ENCODE measurements at regions not wholly inside any gene's neighbourhood (a gene's known extent, or its start where the extent isn't known, plus 50 kb on each side); places are given as distances from the start of the nearest gene placed in this dataset.

DNA sequence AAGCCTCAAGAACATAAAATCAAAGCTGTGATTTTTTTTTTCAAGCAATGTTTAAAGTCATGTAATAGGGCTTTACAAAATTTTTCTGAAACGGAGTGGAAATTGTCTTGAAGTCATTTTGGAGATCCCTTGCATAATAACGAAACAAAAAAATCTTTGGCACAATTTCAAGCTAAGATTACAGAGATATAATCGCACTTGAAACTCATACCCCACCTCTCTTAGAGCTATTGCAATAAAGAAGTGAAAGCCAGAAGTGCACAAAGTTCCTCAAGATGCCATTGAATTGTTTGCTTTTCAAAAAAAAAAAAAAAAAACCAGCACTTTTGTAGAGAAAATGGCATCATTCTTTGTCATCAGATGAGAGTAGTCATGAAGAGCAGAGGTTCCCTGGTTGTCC is 152.3 kb downstream of the PAX3 start:
- Histone ChIP-seq H3K4me2 (ENCODE audit: low read depth, low read length) (no peak overlapping the region), H3K79me2 (ENCODE audit: insufficient read depth, low read length) (no peaks in the 10 kb centered on the region), H3K36me3 (replicated peaks in 1 of 2; ENCODE audit: control insufficient read depth in 1 of 2, insufficient read depth in 2 of 2, low read length in 2 of 2) (no peaks in the 10 kb centered on the region), H3K4me3 (replicated peaks in 1 of 3; ENCODE audit: insufficient read depth in 1 of 3, low read depth in 2 of 3, low read length in 3 of 3) (no peak overlapping the region), H3K9me3 (ENCODE audit: low read length) (no peaks in the 10 kb centered on the region), H2AFZ (ENCODE audit: low read length) (no peak overlapping the region), H3K4me1 (ENCODE audit: insufficient read depth, low read length) (no peaks in the 10 kb centered on the region), H3K9ac (ENCODE audit: insufficient read depth, low read depth, low read length) (no peak overlapping the region), H3K27ac (ENCODE audit: extremely low read length, insufficient read depth, low read length) (no peak overlapping the region), H4K20me1 (ENCODE audit: insufficient read depth, low read length) (no peaks in the 10 kb centered on the region), H3K27me3 (ENCODE audit: control insufficient read depth in 1 of 2, insufficient read depth in 2 of 2, low read length in 2 of 2) (no peaks in the 10 kb centered on the region)
- ChIA-PET POLR2A (no interaction called here), CTCF (ENCODE audit: low intra/inter-chr PET ratio, low total read pairs) (no interaction called here)
- in situ Hi-C loops (cut with HindIII; ENCODE audit: extremely low pct_ligation_motif_present, low pct_unique_long_range_greater_than_20kb) (no loop called here), intact Hi-C loops (cut with micrococcal nuclease; ENCODE audit: unreplicated experiment) (no loop called here)
- WGBS (ENCODE audit: low lambda C conversion rate): under 1% methylated on average over 3 of the region's 3 CpGs
- TF ChIP-seq HNF4A (CRISPR knock-in tag; IDR thresholded peaks at IDR 0.05): no peak
- TF ChIP-seq PPARG (CRISPR knock-in tag; conservative IDR thresholded peaks at IDR 0.05): no peak
- no peak for TF ChIP-seq ZNF790 (CRISPR knock-in tag; IDR thresholded peaks at IDR 0.05; ENCODE audit: borderline replicate concordance)
- TF ChIP-seq NFAT5 (CRISPR knock-in tag; IDR thresholded peaks at IDR 0.05): no peak
- TF ChIP-seq BHLHE40 (IDR thresholded peaks at IDR 0.05; ENCODE audit: low read length): no peak
- TF ChIP-seq MNT (IDR thresholded peaks at IDR 0.05): no peak
- TF ChIP-seq, protein P1, sequence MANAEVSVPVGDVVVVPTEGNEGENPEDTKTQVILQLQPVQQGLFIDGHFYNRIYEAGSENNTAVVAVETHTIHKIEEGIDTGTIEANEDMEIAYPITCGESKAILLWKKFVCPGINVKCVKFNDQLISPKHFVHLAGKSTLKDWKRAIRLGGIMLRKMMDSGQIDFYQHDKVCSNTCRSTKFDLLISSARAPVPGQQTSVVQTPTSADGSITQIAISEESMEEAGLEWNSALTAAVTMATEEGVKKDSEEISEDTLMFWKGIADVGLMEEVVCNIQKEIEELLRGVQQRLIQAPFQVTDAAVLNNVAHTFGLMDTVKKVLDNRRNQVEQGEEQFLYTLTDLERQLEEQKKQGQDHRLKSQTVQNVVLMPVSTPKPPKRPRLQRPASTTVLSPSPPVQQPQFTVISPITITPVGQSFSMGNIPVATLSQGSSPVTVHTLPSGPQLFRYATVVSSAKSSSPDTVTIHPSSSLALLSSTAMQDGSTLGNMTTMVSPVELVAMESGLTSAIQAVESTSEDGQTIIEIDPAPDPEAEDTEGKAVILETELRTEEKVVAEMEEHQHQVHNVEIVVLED (CRISPR knock-in tag; IDR thresholded peaks at IDR 0.05; ENCODE audit: borderline replicate concordance): no peak
- TF ChIP-seq PCBP1 (IDR thresholded peaks at IDR 0.05; ENCODE audit: borderline replicate concordance, low read depth, low read length): no peak
- no peak for TF ChIP-seq ZMYM4 (CRISPR knock-in tag; IDR thresholded peaks at IDR 0.05)
- no peak for TF ChIP-seq MAF1 (CRISPR knock-in tag; IDR thresholded peaks at IDR 0.05; ENCODE audit: borderline replicate concordance)
- no peak for TF ChIP-seq ZNF34 (CRISPR knock-in tag; IDR thresholded peaks at IDR 0.05; ENCODE audit: borderline replicate concordance)
- no peak for TF ChIP-seq MTA3 (CRISPR knock-in tag; IDR thresholded peaks at IDR 0.05)
- TF ChIP-seq MYC (CRISPR knock-in tag; IDR thresholded peaks at IDR 0.05; ENCODE audit: borderline replicate concordance): no peak
- TF ChIP-seq EZH2 (conservative IDR thresholded peaks at IDR 0.05; ENCODE audit: low read depth, low read length): no peak
- TF ChIP-seq POLR2AphosphoS2 (IDR thresholded peaks at IDR 0.05; ENCODE audit: low read depth, low read length): no peak
- TF ChIP-seq ZNF792 (CRISPR knock-in tag; IDR thresholded peaks at IDR 0.05): no peak
- TF ChIP-seq ATF7-NPFF (CRISPR knock-in tag; IDR thresholded peaks at IDR 0.05; ENCODE audit: low read depth): no peak
- no peak for TF ChIP-seq SALL2 (CRISPR knock-in tag; IDR thresholded peaks at IDR 0.05)
- TF ChIP-seq HOXA5 (CRISPR knock-in tag; IDR thresholded peaks at IDR 0.05): no peak
- TF ChIP-seq STAT5B (CRISPR knock-in tag; IDR thresholded peaks at IDR 0.05): no peak
- FAIRE-seq (no peak), ATAC-seq (no peak), DNase-seq (ENCODE audit: low spot score) (no peak)
- BruUV-seq (replicated peaks): no TSS peak

Measured in HepG2 (cell line).